T-cell (primary cell): ENCODE measurements at regions not wholly inside any gene's neighbourhood (a gene's known extent, or its start where the extent isn't known, plus 50 kb on each side); places are given as distances from the start of the nearest gene placed in this dataset.

Source experiments
- ATAC-seq, 4 experiments: fragments of 200-7000 bp in 3 of 4; fragments of 150-1000 bp in 1 of 4; cut with Tn5 transposase; replicated peaks in 1 of 4; 1 replicate in 3 of 4; 2 replicates in 1 of 4; pipeline ENCODE4 v1.10.0; 2021; ENCODE audit warnings: moderate library complexity in 3 of 4, mild to moderate bottlenecking in 2 of 4, moderate number of reproducible peaks in 1 of 4
- CTCF ChIA-PET, 2 donors: fragments of 300-600 bp; sonication (Branson Sonifier 250); formaldehyde crosslinking; loops; one replicate each; lab custom pipeline; 2022; ENCODE audit warnings: antibody characterized with exemption in 2 of 2; lab: Charles Lee
- POLR2A ChIA-PET, 2 donors: fragments of 300-600 bp; sonication (Branson Sonifier 250); formaldehyde crosslinking; loops; one replicate each; lab custom pipeline; 2022; ENCODE audit warnings: antibody characterized with exemption in 2 of 2; lab: Charles Lee
- DNase-seq, 35 experiments: peaks; one replicate each; pipeline versions ENCODE4 v3.0.0 to v3.0.0-alpha.2; 2013 to 2023
- H3K27ac ChIP-seq: one replicate; pipeline ENCODE4 v1.5.1; 2013; ENCODE audit warnings: low read length
- H3K27me3 ChIP-seq, 2 experiments: replicated peaks in 1 of 2; 1 replicate in 1 of 2; 2 replicates in 1 of 2; pipeline versions ENCODE4 v1.6.1 to v1.7.0; 2013; ENCODE audit warnings: low read length in 1 of 2, mixed read lengths in 1 of 2; ENCODE audit not compliant: control insufficient read depth in 2 of 2, insufficient read depth in 2 of 2; ENCODE audit errors: extremely low read depth in 1 of 2
- H3K36me3 ChIP-seq, 2 donors: 1 replicate in 1 of 2; 2 replicates in 1 of 2; pipeline versions ENCODE4 v1.6.1 to v1.7.0; 2013; ENCODE audit warnings: low read length in 1 of 2; ENCODE audit not compliant: control insufficient read depth in 2 of 2, insufficient read depth in 1 of 2; ENCODE audit errors: extremely low read depth in 1 of 2
- H3K4me1 ChIP-seq, 2 experiments: 1 replicate in 1 of 2; 2 replicates in 1 of 2; pipeline versions ENCODE4 v1.6.1 to v1.7.0; 2013; ENCODE audit warnings: low read length in 2 of 2, mixed read lengths in 1 of 2; ENCODE audit not compliant: insufficient read depth in 2 of 2, control insufficient read depth in 1 of 2; ENCODE audit errors: extremely low read depth in 1 of 2
- H3K4me3 ChIP-seq, 2 donors: 1 replicate in 1 of 2; 2 replicates in 1 of 2; pipeline versions ENCODE4 v1.5.1 to v1.7.0; 2013; ENCODE audit warnings: mild to moderate bottlenecking in 2 of 2, low read length in 1 of 2, moderate library complexity in 1 of 2; ENCODE audit not compliant: control insufficient read depth in 1 of 2; ENCODE audit errors: extremely low read depth in 1 of 2
- H3K9me3 ChIP-seq: 2 replicates; pipeline ENCODE4 v1.7.0; 2013
- H3K27ac Mint-ChIP-seq, 2 donors: one replicate each; pipeline ENCODE4 v1.8.0; 2020 to 2021; ENCODE audit warnings: mild to moderate bottlenecking in 2 of 2, mixed read lengths in 2 of 2
- H3K27me3 Mint-ChIP-seq, 2 donors: one replicate each; pipeline ENCODE4 v1.8.0; 2021 to 2022; ENCODE audit warnings: mixed read lengths in 2 of 2
- H3K36me3 Mint-ChIP-seq: one replicate; pipeline ENCODE4 v1.8.0; 2021; ENCODE audit warnings: mixed read lengths
- H3K4me1 Mint-ChIP-seq, 3 donors: one replicate each; pipeline ENCODE4 v1.8.0; 2020 to 2022; ENCODE audit warnings: mixed read lengths in 3 of 3, mild to moderate bottlenecking in 1 of 3
- H3K4me3 Mint-ChIP-seq, 3 donors: one replicate each; pipeline ENCODE4 v1.8.0; 2020 to 2022; ENCODE audit warnings: mild to moderate bottlenecking in 3 of 3, mixed read lengths in 3 of 3, moderate library complexity in 3 of 3
- H3K9me3 Mint-ChIP-seq, 3 donors: one replicate each; pipeline ENCODE4 v1.8.0; 2020 to 2022; ENCODE audit warnings: mixed read lengths in 3 of 3
- WGBS: methylation state at CpG from one replicate; pipeline ENCODE4 v1.1.5; 2013; ENCODE audit warnings: missing lambda C conversion rate; ENCODE audit not compliant: insufficient coverage; 5-methylcytosine and 5-hydroxymethylcytosine counted together

GRCh38 chr5:90338712-90339372 lies 70.7 kb downstream of the CETN3 start:
- Mint-ChIP-seq H3K4me3 (no peak overlapping the region), H3K9me3 (no peaks in the 10 kb centered on the region), H3K27ac (no peak overlapping the region), H3K27me3 (peaks cover 6 to 10% of the 10 kb centered on the region in 2 donors), H3K4me1 (no peaks in the 10 kb centered on the region), H3K36me3 (no peaks in the 10 kb centered on the region)
- no peaks in the 10 kb centered on the region for H3K27me3 ChIP-seq
- H3K9me3 ChIP-seq, result no peaks in the 10 kb centered on the region
- ATAC-seq (no peak), DNase-seq (no peak)
- no peaks in the 10 kb centered on the region for H3K4me1 ChIP-seq
- no peak overlapping the region for H3K27ac ChIP-seq
- CTCF ChIA-PET, result no interaction called here
- POLR2A ChIA-PET, result no interaction called here
- 25% methylated on average over 1 of the region's 5 CpGs for WGBS
- H3K4me3 ChIP-seq, result no peak overlapping the region
- no peaks in the 10 kb centered on the region for H3K36me3 ChIP-seq

GRCh38 chr5:90337449-90338052 lies 72.0 kb downstream of the CETN3 start:
- H3K4me3 Mint-ChIP-seq, result no peak overlapping the region
- no peaks in the 10 kb centered on the region for H3K36me3 Mint-ChIP-seq
- CTCF ChIA-PET, result no interaction called here
- POLR2A ChIA-PET, result no interaction called here
- H3K4me3 ChIP-seq, result no peak overlapping the region
- H3K4me1 ChIP-seq, result no peaks in the 10 kb centered on the region
- no peak for DNase-seq
- H3K27me3 ChIP-seq, result no peaks in the 10 kb centered on the region
- H3K36me3 ChIP-seq, result no peaks in the 10 kb centered on the region
- no peaks in the 10 kb centered on the region for H3K9me3 Mint-ChIP-seq
- no peaks in the 10 kb centered on the region for H3K9me3 ChIP-seq
- no peaks in the 10 kb centered on the region for H3K4me1 Mint-ChIP-seq
- no peak for ATAC-seq
- WGBS, result no CpG with 5 or more reads among the region's 5 CpGs
- peaks cover 5 to 7% of the 10 kb centered on the region in 2 donors for H3K27me3 Mint-ChIP-seq
- no peak overlapping the region for H3K27ac Mint-ChIP-seq
- no peak overlapping the region for H3K27ac ChIP-seq

GRCh38 chr5:90336752-90337151 lies 72.8 kb downstream of the CETN3 start:
- Histone ChIP-seq H3K4me3 (no peak overlapping the region), H3K4me1 (no peaks in the 10 kb centered on the region), H3K9me3 (no peaks in the 10 kb centered on the region), H3K27me3 (peaks cover 0 to 3% of the 10 kb centered on the region in 2 experiments), H3K27ac (no peak overlapping the region), H3K36me3 (no peaks in the 10 kb centered on the region)
- Mint-ChIP-seq H3K9me3 (no peaks in the 10 kb centered on the region), H3K4me3 (no peak overlapping the region), H3K27me3 (peaks cover 5 to 11% of the 10 kb centered on the region in 2 donors), H3K4me1 (no peaks in the 10 kb centered on the region), H3K36me3 (no peaks in the 10 kb centered on the region), H3K27ac (no peak overlapping the region)
- ChIA-PET POLR2A (no interaction called here), CTCF (no interaction called here)
- ATAC-seq (no peak), DNase-seq (no peak)

- Histone ChIP-seq H3K27ac (no peak overlapping the region), H3K27me3 (peaks cover 0 to 10% of the 10 kb centered on the region in 2 experiments), H3K4me1 (no peaks in the 10 kb centered on the region), H3K36me3 (no peaks in the 10 kb centered on the region), H3K9me3 (no peaks in the 10 kb centered on the region), H3K4me3 (no peak overlapping the region)
- Mint-ChIP-seq H3K4me3 (no peak overlapping the region), H3K4me1 (no peaks in the 10 kb centered on the region), H3K36me3 (no peaks in the 10 kb centered on the region), H3K27ac (no peak overlapping the region), H3K9me3 (no peaks in the 10 kb centered on the region), H3K27me3 (peaks cover 6 to 11% of the 10 kb centered on the region in 2 donors)
- ChIA-PET CTCF (no interaction called here), POLR2A (no interaction called here)
- no CpG with 5 or more reads among the region's 1 CpG for WGBS
- no peak for ATAC-seq
- DNase-seq, result no peak
Measured at GRCh38 chr5:90334741-90335140, 74.8 kb downstream of the CETN3 start.

- no peaks in the 10 kb centered on the region for H3K9me3 ChIP-seq
- no peak for DNase-seq
- no peak overlapping the region for H3K27ac ChIP-seq
- no peak for ATAC-seq
- H3K36me3 Mint-ChIP-seq, result no peaks in the 10 kb centered on the region
- peaks cover 10 to 12% of the 10 kb centered on the region in 2 donors for H3K27me3 Mint-ChIP-seq
- H3K4me1 Mint-ChIP-seq, result no peaks in the 10 kb centered on the region
- no CpG with 5 or more reads among the region's 1 CpG for WGBS
- no peaks in the 10 kb centered on the region for H3K36me3 ChIP-seq
- no peak overlapping the region for H3K27ac Mint-ChIP-seq
- POLR2A ChIA-PET, result no interaction called here
- H3K4me1 ChIP-seq, result no peaks in the 10 kb centered on the region
- H3K9me3 Mint-ChIP-seq, result no peaks in the 10 kb centered on the region
- H3K4me3 Mint-ChIP-seq, result no peak overlapping the region
- peaks cover 0 to 16% of the 10 kb centered on the region in 2 experiments for H3K27me3 ChIP-seq
- H3K4me3 ChIP-seq, result no peak overlapping the region
- CTCF ChIA-PET, result no interaction called here
Measured at GRCh38 chr5:90329911-90330310, 79.6 kb downstream of the CETN3 start.

GRCh38 chr5:90326995-90327394 lies 82.6 kb downstream of the CETN3 start:
- ChIA-PET POLR2A (no interaction called here), CTCF (no interaction called here)
- Histone ChIP-seq H3K9me3 (no peaks in the 10 kb centered on the region), H3K27ac (no peak overlapping the region), H3K27me3 (peaks cover 0 to 16% of the 10 kb centered on the region in 2 experiments), H3K4me3 (no peak overlapping the region), H3K4me1 (no peaks in the 10 kb centered on the region), H3K36me3 (no peaks in the 10 kb centered on the region)
- Mint-ChIP-seq H3K27me3 (peaks cover 9 to 20% of the 10 kb centered on the region in 2 donors), H3K36me3 (no peaks in the 10 kb centered on the region), H3K4me3 (no peak overlapping the region), H3K27ac (no peak overlapping the region), H3K9me3 (peaks cover under 1% of the 10 kb centered on the region in 3 donors), H3K4me1 (no peaks in the 10 kb centered on the region)
- DNase-seq (no peak), ATAC-seq (no peak)
- WGBS, result 87% methylated on average over 5 of the region's 7 CpGs
